HEK293T (cell line): ENCODE measurements at regions not wholly inside any gene's neighbourhood (a gene's known extent, or its start where the extent isn't known, plus 50 kb on each side); places are given as distances from the start of the nearest gene placed in this dataset.
"Not testable (repeated sequence)": the region's sequence is repeated elsewhere in the genome, so short reads cannot be mapped to it uniquely, and the experiment has no call there.

ENCODE experiments used
- CTCF ChIA-PET: fragments of 350-600 bp; formaldehyde crosslinking; extraction: SDS; loops from one replicate; lab custom pipeline; 2021; ENCODE audit warnings: antibody characterized with exemption, inconsistent platforms; lab: Yijun Ruan, JAX
- POLR2A ChIA-PET: fragments of 350-600 bp; formaldehyde crosslinking; extraction: SDS; loops from one replicate; lab custom pipeline; 2020; ENCODE audit warnings: antibody characterized with exemption, inconsistent platforms; lab: Yijun Ruan, JAX
- DNase-seq: peaks from one replicate; pipeline ENCODE4 v3.0.0; 2012; ENCODE audit warnings: mixed read lengths; ENCODE audit errors: extremely low spot score
- ARNT ChIP-seq: fragments of 450-650 bp; IDR thresholded peaks from 2 replicates; pipeline ENCODE4 v1.6.1; 2017; ENCODE audit warnings: mild to moderate bottlenecking
- BHLHE40 ChIP-seq: fragments of 450-650 bp; IDR thresholded peaks from 2 replicates; pipeline ENCODE4 v1.6.1; 2016; ENCODE audit warnings: mild to moderate bottlenecking, moderate library complexity, borderline replicate concordance
- CTBP1 ChIP-seq: fragments of 450-650 bp; IDR thresholded peaks from 2 replicates; pipeline ENCODE4 v1.6.1; 2016; ENCODE audit warnings: borderline replicate concordance
- ELF4 ChIP-seq: fragments of 450-650 bp; IDR thresholded peaks from 2 replicates; pipeline ENCODE4 v1.6.1; 2017; ENCODE audit warnings: antibody characterized with exemption
- FOXA1 ChIP-seq: fragments of 450-650 bp; IDR thresholded peaks from 2 replicates; pipeline ENCODE4 v1.6.1; 2016; ENCODE audit warnings: mild to moderate bottlenecking
- FOXK2 ChIP-seq: fragments of 450-650 bp; IDR thresholded peaks from 2 replicates; pipeline ENCODE4 v1.6.1; 2016; ENCODE audit warnings: mild to moderate bottlenecking
- FOXM1 ChIP-seq: fragments of 450-650 bp; IDR thresholded peaks from 2 replicates; pipeline ENCODE4 v1.6.1; 2017; ENCODE audit warnings: mild to moderate bottlenecking, borderline replicate concordance
- HDGF ChIP-seq: fragments of 450-650 bp; IDR thresholded peaks from 2 replicates; pipeline ENCODE4 v1.6.1; 2017; ENCODE audit warnings: antibody characterized with exemption, borderline replicate concordance
- L3MBTL2 ChIP-seq: fragments of 450-650 bp; conservative IDR thresholded peaks from 2 replicates; pipeline ENCODE4 v1.6.1; 2016; ENCODE audit warnings: mild to moderate bottlenecking
- LEF1 ChIP-seq: fragments of 450-650 bp; IDR thresholded peaks from 2 replicates; pipeline ENCODE4 v1.6.1; 2017; ENCODE audit warnings: mild to moderate bottlenecking, borderline replicate concordance
- NFRKB ChIP-seq: fragments of 450-650 bp; IDR thresholded peaks from 2 replicates; pipeline ENCODE4 v1.6.1; 2016; ENCODE audit warnings: mild to moderate bottlenecking, moderate library complexity
- PKNOX1 ChIP-seq: fragments of 450-650 bp; IDR thresholded peaks from 2 replicates; pipeline ENCODE4 v1.6.1; 2016
- SP1 ChIP-seq: fragments of 450-650 bp; IDR thresholded peaks from 2 replicates; pipeline ENCODE4 v1.6.1; 2017
- SUZ12 ChIP-seq: fragments of 450-650 bp; IDR thresholded peaks from 2 replicates; pipeline ENCODE4 v1.6.1; 2016; ENCODE audit warnings: mild to moderate bottlenecking
- TARDBP ChIP-seq: fragments of 450-650 bp; IDR thresholded peaks from 2 replicates; pipeline ENCODE4 v1.6.1; 2016
- ZNF384 ChIP-seq: fragments of 450-650 bp; IDR thresholded peaks from 2 replicates; pipeline ENCODE4 v1.6.1; 2016

GRCh38 chr4:33722254-33722653, 2522.1 kb downstream of the ARAP2 start:
- CTCF ChIA-PET, result no interaction called here
- TF ChIP-seq CTBP1 (no peak), ZNF384 (no peak), NFRKB (no peak), SP1 (no peak), TARDBP (no peak), ARNT (no peak), SUZ12 (no peak)
- DNase-seq, result no peak
- POLR2A ChIA-PET, result no interaction called here

- CTCF ChIA-PET, result no interaction called here
- no peak for TF ChIP-seq CTBP1
- TF ChIP-seq L3MBTL2, result no peak
- TF ChIP-seq HDGF, result no peak
- no peak for TF ChIP-seq LEF1
- TF ChIP-seq ELF4, result no peak
- no peak for TF ChIP-seq SUZ12
- no peak for TF ChIP-seq FOXA1
- TF ChIP-seq FOXM1, result no peak
- no peak for TF ChIP-seq BHLHE40
- TF ChIP-seq SP1, result no peak
- TF ChIP-seq NFRKB, result no peak
- no peak for TF ChIP-seq FOXK2
- TF ChIP-seq TARDBP, result no peak
- TF ChIP-seq ARNT, result no peak
- no peak for TF ChIP-seq PKNOX1
- TF ChIP-seq ZNF384, result no peak
- POLR2A ChIA-PET, result no interaction called here
- DNase-seq, result no peak
These were observed 2521.4 kb downstream of the ARAP2 start for GRCh38 chr4:33722800-33723516.

GRCh38 chr4:33724685-33725084, 2519.6 kb downstream of the ARAP2 start:
- no peak for TF ChIP-seq L3MBTL2
- TF ChIP-seq ZNF384, result no peak
- no peak for TF ChIP-seq FOXM1
- TF ChIP-seq CTBP1, result no peak
- no peak for TF ChIP-seq ELF4
- no peak for TF ChIP-seq LEF1
- no peak for TF ChIP-seq TARDBP
- TF ChIP-seq SP1, result no peak
- no peak for TF ChIP-seq PKNOX1
- no peak for TF ChIP-seq ARNT
- no peak for TF ChIP-seq FOXA1
- no peak for TF ChIP-seq HDGF
- TF ChIP-seq FOXK2, result no peak
- no peak for TF ChIP-seq NFRKB
- DNase-seq, result no peak
- CTCF ChIA-PET, result no interaction called here
- POLR2A ChIA-PET, result no interaction called here

- POLR2A ChIA-PET, result no interaction called here
- CTCF ChIA-PET, result no interaction called here
- no peak for DNase-seq
- no peak for TF ChIP-seq BHLHE40
These were observed 2518.5 kb downstream of the ARAP2 start for GRCh38 chr4:33725861-33726260.

GRCh38 chr4:33737726-33738125, 2506.6 kb downstream of the ARAP2 start:
- ChIA-PET CTCF (no interaction called here), POLR2A (no interaction called here)
- DNase-seq, result no peak
- TF ChIP-seq FOXM1, result no peak

- ChIA-PET POLR2A (no interaction called here), CTCF (no interaction called here)
- TF ChIP-seq FOXM1 (no peak), L3MBTL2 (no peak), LEF1 (no peak), PKNOX1 (no peak), ELF4 (no peak), ZNF384 (no peak), ARNT (no peak), FOXA1 (no peak), BHLHE40 (no peak), SP1 (no peak), SUZ12 (no peak), HDGF (no peak), NFRKB (no peak), FOXK2 (no peak), CTBP1 (no peak), TARDBP (no peak)
- DNase-seq, result no peak
These were observed 2504.3 kb downstream of the ARAP2 start for GRCh38 chr4:33739884-33740632.

- POLR2A ChIA-PET, DNase-seq, CTCF ChIA-PET: not testable (repeated sequence)
These were observed 2503.4 kb downstream of the ARAP2 start for GRCh38 chr4:33740871-33741270.
